Activated CD8-positive, alpha-beta memory T cell treated with anti-CD3 and anti-CD28 coated beads for 48 hours (primary cell): ENCODE measurements at regions not wholly inside any gene's neighbourhood (a gene's known extent, or its start where the extent isn't known, plus 50 kb on each side); places are given as distances from the start of the nearest gene placed in this dataset.
"Not testable (repeated sequence)": the region's sequence is repeated elsewhere in the genome, so short reads cannot be mapped to it uniquely, and the experiment has no call there.

Experiments
- DNase-seq, 3 experiments: peaks; one replicate each; pipeline ENCODE4 v3.0.0-alpha.2; 2020; ENCODE audit warnings: low read depth in 2 of 3, low spot score in 2 of 3

DNA sequence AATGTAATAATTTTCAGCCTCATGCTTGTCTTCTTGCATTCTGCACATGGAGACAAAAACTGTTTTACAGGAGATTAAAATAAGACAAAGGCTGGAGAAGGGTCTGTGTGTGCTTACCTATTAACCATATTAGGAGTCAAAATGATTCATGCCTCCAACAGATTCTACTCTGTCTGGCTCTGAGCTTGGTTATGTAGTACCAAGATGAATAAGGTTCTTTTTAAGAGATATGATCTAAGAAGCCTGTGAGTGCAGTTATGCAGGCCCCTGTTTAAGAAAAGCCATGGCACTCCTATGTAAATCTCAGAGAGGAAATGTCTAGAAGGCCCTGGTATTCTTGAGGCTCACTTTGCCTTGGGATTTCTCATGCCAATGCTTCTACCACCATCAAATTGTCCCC is 486.6 kb upstream of the CDH11 start:
- DNase-seq = no peak

DNA sequence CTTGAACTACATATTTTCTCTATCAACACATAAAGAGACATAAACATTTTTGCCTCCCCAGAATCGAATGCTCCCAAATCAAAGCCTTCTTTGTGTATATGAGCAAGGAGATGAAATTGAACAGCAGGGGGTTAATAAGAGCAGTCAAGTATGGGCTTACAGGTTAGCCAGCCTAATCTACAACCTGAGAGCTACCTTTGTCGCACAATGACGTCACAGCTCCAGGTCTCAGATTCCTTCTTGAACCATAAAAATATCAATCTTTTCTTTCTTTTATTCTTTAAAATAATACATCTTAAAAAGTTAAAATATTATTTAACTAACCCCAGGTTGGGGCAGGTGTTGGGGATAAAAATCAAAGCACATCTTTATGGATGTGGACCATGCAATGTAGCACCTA is 482.9 kb upstream of the CDH11 start:
- DNase-seq = no peak

DNA sequence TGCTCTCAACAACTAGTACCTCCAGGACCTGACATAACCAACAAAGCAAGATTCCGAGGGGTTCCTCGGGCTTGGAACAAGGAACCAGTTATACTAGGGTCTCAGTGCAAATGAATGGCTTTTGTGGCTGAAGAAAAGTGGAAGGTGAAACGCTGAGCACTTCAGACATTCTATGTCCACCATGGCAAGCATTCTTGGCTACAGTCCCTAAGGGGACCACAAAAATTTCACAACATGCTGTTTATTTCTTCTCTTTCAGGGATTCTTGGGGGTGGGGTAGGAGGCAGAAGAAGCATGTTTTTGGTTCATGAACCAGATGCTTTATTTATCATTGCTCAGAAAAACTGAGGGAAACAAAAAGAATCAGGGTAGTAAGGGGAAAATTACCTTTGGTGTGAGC is 479.9 kb upstream of the CDH11 start:
- DNase-seq = no peak

GRCh38 chr16:65600629-65601028 is 478.8 kb upstream of the CDH11 start:
- no peak for DNase-seq

DNA sequence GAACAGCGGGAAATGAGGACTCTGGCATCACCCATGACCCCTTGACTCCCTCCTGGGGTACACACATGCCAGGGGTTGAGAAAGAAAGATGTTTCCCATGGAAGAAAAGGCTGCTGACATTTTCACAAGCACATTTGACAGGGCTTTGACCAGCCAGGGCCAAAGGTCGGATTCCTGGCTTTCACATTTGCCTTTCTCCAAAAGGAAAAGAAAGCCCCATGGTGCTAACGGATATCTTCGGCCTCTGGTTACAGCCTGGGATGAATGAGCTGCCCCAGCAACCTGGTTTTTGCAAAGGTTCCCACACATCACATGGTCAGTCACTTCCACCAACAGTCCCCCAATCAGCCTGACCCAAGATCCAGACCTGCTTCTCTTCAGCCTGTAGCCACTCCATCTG is 478.2 kb upstream of the CDH11 start:
- no peak for DNase-seq

GRCh38 chr16:65598621-65599020 is 476.8 kb upstream of the CDH11 start:
- DNase-seq = no peak

GRCh38 chr16:65583498-65583897 is 461.6 kb upstream of the CDH11 start:
- DNase-seq = no peak

DNA sequence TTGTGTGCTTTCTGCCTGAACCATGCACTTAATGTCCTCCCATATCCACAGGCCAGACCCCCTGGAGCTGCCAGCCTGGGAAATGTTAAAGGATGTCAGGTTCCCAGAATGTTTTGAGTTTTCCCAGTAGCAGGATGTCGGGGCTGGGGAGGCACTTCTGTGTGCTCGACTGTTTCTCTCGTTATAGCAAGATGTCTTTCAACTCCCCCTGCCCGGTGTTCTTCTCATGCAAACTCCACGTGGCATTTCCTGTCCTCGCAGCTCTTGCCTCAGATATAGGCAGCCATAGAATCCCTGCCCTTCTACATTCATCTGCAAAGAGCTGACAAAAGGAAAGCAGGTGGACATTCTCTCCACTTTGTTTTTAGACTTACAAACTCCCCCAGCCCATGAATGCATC is 457.2 kb upstream of the CDH11 start:
- DNase-seq = no peak

DNA sequence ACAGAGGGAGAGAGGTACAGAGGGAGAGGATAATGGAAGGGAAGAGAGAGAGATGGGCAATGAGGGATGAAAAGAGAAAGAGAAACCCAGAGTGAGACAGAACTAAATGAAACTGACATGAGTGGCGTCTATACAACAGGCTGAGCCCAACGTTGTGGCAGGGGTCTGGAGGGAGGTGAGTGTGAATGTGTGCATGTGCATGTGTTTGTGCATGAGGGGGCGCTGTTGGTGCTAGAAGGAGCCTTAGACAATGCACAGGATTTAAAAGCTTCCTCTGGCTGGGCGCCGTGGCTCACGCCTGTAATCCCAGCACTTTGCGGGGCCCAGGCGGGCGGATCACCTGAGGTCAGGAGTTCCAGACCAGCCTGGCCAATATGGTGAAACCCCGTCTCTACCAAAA is 454.8 kb upstream of the CDH11 start:
- DNase-seq = no peak

GRCh38 chr16:65576139-65576538 is 454.3 kb upstream of the CDH11 start:
- DNase-seq = no peak

DNA sequence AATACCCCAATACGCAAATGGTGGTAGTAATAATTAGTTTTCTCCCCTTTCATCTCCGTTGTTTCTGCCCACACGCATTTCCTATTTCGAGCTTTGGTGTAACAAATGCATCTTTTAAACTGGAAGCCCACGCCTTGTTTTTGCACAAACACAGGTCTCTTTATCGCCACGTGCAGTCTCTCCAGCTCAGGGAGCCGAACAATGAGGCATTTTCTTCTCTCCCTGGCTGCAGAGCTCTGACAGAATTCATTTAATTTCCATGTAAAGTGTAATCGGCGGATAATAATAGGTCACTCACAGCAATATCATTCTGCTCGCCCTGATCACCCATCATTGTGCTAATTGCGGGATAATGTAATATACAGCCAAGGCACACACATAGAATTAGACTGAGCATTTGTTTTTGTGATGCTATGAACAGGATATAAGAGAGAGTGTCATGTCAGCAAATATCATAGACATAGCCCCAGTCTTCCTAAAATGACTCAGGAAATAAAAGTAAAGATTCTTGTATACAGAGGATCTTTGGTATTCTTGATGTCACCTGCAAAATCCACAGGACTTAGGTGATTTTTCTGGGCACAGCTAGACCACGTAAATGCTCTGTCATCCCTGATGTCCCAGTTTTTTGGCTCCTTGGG is 452.6 kb upstream of the CDH11 start:
- DNase-seq = no peak

DNA sequence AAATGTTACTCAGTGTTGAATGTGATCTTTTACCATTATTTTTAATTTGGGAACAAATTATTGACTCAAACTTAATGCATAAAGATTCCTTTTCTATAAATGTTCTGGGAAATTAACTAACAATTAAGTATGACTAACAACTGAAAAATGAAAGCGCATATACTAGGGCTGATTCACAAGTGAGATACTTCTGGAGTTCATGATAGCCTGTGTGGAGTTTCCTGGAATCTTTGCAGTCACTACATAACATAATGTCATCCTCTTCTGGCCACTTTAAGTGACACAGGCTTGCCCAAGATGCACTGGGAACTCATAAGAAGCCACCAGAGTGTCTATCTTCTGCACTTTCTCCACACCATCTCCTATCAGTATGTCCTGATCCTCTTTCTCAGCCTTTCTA is 450.3 kb upstream of the CDH11 start:
- no peak for DNase-seq

DNA sequence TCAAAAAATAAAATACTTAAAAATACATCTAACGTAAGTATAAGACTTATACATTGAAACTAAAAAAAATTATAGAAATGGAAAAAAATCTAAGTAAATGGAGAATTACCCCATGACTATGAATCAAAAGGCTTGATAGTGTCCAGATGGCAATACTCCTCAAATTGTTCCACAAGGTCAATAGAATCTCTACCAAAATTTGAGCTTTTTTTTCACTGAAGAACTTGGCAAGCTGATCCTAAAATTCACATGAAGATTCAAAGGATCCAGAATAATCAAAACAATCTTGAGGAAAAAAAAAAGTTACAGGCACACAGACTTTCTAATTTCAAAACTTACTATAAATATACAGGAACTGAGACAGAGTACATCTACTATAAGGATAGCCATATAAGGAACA is 448.4 kb upstream of the CDH11 start:
- DNase-seq = no peak

DNA sequence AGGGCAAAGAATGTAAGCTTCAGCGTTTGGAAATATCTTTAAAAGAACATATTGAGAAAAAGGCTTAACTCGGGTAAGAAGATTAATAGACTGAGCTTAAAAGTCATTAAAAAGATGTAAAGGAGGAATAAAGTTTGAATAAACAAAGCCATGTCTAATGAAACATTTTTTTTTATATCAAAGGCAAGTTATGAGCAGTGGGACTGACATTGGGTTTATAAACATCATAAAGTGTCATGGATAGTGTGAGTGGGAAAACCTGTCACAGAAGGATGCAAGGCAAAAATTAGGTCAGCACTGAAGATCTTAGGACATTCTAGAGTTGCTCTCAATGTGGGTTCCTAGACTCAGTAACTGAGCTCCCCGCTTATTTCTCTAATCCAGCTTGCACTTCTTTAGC is 438.0 kb upstream of the CDH11 start:
- DNase-seq = no peak

DNA sequence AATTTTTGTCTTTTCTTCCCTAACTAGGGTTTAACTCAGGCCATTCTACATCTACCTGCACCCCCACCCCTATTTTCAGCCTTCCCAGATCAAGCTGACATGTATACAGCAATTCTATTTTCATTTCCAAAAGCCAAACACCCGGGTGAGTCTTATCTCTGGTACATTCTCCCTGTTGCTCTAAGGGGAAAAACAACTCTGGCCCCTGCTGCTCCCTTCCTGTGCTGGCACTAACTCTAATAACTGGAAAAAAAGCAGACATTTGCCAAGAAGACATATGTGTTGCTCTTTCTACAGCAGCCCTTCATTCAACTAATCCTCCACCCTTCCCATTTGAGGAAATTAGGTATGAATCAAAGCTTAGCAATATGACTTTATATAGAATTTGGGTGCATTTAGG is 427.8 kb upstream of the CDH11 start:
- not testable (repeated sequence) for DNase-seq

DNA sequence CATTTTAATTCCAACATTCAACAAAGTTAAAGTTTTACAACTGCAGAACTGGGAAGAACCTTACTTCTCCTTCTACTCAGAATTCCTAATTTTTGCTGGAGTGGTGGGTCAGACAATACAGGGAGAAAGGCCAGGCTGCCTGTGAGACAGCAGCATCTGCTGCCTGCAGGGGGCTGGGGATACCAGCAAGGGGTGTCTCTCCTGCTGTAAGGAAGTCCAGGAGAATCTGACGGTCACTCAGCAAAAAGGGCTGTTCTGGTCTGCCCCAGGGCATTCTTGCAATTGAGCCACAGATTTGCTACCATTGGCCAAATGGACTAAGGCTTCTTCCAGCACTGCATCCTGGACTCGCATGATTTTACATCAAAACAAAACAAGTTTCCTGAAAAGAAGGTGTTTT is 426.6 kb upstream of the CDH11 start:
- DNase-seq = no peak

GRCh38 chr16:65547772-65548446 is 426.0 kb upstream of the CDH11 start:
- DNase-seq = no peak

DNA sequence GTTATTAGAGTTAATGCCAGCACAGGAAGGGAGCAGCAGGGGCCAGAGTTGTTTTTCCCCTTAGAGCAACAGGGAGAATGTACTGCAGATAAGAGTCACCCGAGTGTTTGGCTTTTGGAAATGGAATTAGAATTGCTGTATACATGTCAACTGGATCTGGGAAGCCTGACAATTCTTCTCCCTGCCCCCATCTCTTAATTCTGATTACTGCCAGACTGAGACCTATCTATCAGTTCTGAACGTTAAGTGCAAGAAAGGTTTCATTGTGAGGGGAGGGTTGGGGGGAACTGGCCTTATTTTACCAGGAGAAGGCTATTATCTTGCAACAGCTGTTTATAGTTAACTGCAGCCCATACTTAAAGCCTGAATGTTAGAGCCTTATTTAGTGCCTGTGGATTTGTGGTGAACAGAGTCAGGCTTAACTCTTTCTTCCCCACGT is 424.5 kb upstream of the CDH11 start:
- DNase-seq = no peak

DNA sequence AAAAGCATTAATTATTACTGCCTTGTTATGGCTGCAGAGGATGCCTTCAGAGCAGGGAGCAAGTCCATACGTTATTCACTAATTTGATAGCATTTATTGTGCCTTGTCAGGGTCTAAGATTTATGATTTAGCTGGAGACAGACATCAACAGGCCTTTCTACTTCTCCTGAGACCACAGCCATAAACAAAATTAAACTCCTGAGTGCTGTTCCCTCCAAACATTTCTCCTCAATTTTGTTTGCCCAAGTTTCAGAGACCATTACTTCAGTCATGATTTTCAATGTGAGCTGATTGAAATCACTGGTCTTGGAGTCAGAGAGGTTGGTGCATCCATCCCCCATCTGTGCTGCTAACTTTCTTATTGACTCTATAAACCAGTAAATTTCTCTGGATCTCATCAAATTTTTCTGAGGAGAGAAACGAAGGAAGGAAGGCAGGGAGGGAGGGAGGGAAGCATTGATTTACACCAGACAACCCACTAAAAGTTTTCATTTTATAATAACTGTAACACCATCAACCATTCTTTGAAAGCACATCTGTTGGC is 423.6 kb upstream of the CDH11 start:
- no peak for DNase-seq

DNA sequence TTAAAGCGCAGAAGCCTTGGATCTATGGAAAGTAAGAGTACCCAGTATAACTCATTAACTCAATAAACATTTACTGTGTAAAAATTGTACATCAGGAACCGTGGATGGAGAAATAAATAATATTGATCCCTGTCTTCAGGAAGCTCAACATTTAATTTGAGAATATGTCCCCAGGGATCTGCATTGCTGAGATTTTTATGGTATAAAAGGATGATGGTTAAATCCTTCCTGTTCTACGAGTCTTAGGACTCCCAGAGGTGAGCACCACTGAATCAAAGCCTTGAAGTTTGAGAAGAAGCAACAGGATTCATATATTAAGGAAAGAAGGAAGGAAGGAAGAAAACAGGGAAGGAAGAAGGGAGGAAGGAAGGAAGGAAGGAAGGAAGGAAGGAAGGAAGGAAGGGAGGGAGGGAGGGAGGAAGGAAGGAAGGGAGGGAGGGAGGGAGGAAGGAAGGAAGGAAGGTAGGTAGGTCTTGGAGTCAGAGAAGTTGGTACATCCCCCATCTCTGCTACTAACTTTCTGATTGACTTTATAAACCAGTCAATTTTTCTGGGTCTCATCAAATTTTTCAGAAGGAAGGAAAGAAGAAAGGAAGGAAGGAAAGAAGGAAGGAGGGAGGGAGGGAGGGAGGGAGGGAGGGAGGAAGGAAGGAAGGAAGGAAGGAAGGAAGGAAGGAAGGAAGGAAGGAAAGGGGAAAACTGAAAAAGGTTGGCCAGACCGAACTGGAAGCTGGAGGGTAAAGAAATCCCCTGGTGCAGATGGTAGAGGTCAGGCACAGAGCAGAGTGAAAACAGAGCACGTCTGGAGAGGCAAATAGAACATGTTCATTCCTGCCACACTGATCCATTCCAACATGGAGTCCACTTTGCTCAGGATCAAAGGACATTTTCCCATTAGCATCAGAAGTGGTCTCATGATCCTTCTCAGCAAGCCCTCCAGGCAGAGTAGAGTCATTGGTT is 422.2 kb upstream of the CDH11 start:
- no peak for DNase-seq

- no peak for DNase-seq
These were observed 419.8 kb upstream of the CDH11 start for GRCh38 chr16:65541646-65542045.

GRCh38 chr16:65540901-65541300 is 419.0 kb upstream of the CDH11 start:
- no peak for DNase-seq
